GM18868 (cell line): ENCODE measurements at regions not wholly inside any gene's neighbourhood (a gene's known extent, or its start where the extent isn't known, plus 50 kb on each side); places are given as distances from the start of the nearest gene placed in this dataset.
"Not testable (repeated sequence)": the region's sequence is repeated elsewhere in the genome, so short reads cannot be mapped to it uniquely, and the experiment has no call there.

Experiments used
- ATAC-seq: cut with Tn5 transposase; IDR thresholded peaks from one replicate; pipeline ENCODE4 v1.9.1; 2021; ENCODE audit warnings: mild to moderate bottlenecking, moderate library complexity; ENCODE audit not compliant: unreplicated experiment

GRCh38 chr9:124084087-124084486 is 72.5 kb downstream of the LHX2 start:
- ATAC-seq: no peak

GRCh38 chr9:124087226-124087625 is 75.7 kb downstream of the LHX2 start:
- no peak for ATAC-seq

GRCh38 chr9:124088476-124088837 is 76.9 kb downstream of the LHX2 start:
- ATAC-seq: no peak

- ATAC-seq: peak; percentile 90
Measured at GRCh38 chr9:124089631-124090488, 78.3 kb downstream of the LHX2 start.

- no peak for ATAC-seq
Measured at GRCh38 chr9:124098141-124098905, 86.8 kb downstream of the LHX2 start.

- ATAC-seq: no peak
Measured at GRCh38 chr9:124099860-124100259, 88.3 kb downstream of the LHX2 start.

- ATAC-seq: no peak
Measured at GRCh38 chr9:124101215-124101968, 89.8 kb downstream of the LHX2 start.

GRCh38 chr9:124101969-124102345 is 90.4 kb downstream of the LHX2 start:
- no peak for ATAC-seq

- ATAC-seq: no peak
Measured at GRCh38 chr9:124102363-124102762, 90.8 kb downstream of the LHX2 start.

- ATAC-seq: no peak
Measured at GRCh38 chr9:124105266-124105665, 93.7 kb downstream of the LHX2 start.

- no peak for ATAC-seq
Measured at GRCh38 chr9:124108216-124108615, 96.6 kb downstream of the LHX2 start.

GRCh38 chr9:124110307-124110915 is 98.8 kb downstream of the LHX2 start:
- no peak for ATAC-seq

GRCh38 chr9:124116683-124117363 is 105.3 kb downstream of the LHX2 start:
- no peak for ATAC-seq

- no peak for ATAC-seq
Measured at GRCh38 chr9:124118894-124119293, 107.3 kb downstream of the LHX2 start.

GRCh38 chr9:124120272-124120671 is 108.7 kb downstream of the LHX2 start:
- no peak for ATAC-seq

GRCh38 chr9:124121725-124122124 is 110.2 kb downstream of the LHX2 start:
- ATAC-seq: no peak

GRCh38 chr9:124122321-124122720 is 110.8 kb downstream of the LHX2 start:
- no peak for ATAC-seq

GRCh38 chr9:124122813-124123462 is 111.4 kb downstream of the LHX2 start:
- no peak for ATAC-seq

GRCh38 chr9:124123621-124124020 is 112.1 kb downstream of the LHX2 start:
- ATAC-seq: not testable (repeated sequence)
